ENCODE measurements at regions not wholly inside any gene's neighbourhood (a gene's known extent, or its start where the extent isn't known, plus 50 kb on each side); places are given as distances from the start of the nearest gene placed in this dataset.

- TF ChIP-seq REST (tag by site-specific recombination; IDR thresholded peaks at IDR 0.05) (no peak), ZNF473 (tag by site-specific recombination; IDR thresholded peaks at IDR 0.05) (no peak), CTCF (tag by site-specific recombination; IDR thresholded peaks at IDR 0.05) (no peak), ZNF785 (tag by site-specific recombination; IDR thresholded peaks at IDR 0.05) (no peak), YY1 (tag by site-specific recombination; IDR thresholded peaks at IDR 0.05) (no peak), ZBTB8A (tag by site-specific recombination; IDR thresholded peaks at IDR 0.05) (no peak), ZNF302 (tag by site-specific recombination; IDR thresholded peaks at IDR 0.05; ENCODE audit: low read depth) (no peak), ZNF639 (tag by site-specific recombination; IDR thresholded peaks at IDR 0.05) (no peak), ZBTB1 (tag by site-specific recombination; IDR thresholded peaks at IDR 0.05) (no peak), ZNF248 (tag by site-specific recombination; IDR thresholded peaks at IDR 0.05) (no peak), ZNF701 (tag by site-specific recombination; IDR thresholded peaks at IDR 0.05) (no peak)
Measured at GRCh38 chr7:20075992-20076820, 141.0 kb downstream of the MACC1 start.

Measured in HEK293 (cell line).